ENCODE measurements at regions not wholly inside any gene's neighbourhood (a gene's known extent, or its start where the extent isn't known, plus 50 kb on each side); places are given as distances from the start of the nearest gene placed in this dataset.

DNA sequence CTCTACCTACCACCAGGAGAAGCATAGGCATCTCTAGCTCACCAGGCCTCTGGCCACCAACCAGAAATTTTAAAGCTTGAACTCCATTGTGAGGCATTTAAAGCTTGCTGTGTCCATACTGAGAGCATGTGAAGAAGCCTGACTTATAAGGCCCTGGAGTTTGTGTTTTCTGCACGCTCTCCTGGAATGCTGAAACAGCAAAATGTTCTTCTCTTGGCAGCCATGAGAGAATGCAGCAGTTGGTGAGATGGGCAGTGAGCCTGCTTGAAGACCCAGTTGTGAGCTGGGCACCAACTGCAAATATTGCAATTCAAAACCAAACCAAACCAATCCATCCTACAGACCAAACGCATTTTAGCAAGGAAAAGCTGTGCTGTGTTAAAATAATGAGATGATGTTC, 170.0 kb upstream of the IVNS1ABP start:
- TF ChIP-seq, protein P1, sequence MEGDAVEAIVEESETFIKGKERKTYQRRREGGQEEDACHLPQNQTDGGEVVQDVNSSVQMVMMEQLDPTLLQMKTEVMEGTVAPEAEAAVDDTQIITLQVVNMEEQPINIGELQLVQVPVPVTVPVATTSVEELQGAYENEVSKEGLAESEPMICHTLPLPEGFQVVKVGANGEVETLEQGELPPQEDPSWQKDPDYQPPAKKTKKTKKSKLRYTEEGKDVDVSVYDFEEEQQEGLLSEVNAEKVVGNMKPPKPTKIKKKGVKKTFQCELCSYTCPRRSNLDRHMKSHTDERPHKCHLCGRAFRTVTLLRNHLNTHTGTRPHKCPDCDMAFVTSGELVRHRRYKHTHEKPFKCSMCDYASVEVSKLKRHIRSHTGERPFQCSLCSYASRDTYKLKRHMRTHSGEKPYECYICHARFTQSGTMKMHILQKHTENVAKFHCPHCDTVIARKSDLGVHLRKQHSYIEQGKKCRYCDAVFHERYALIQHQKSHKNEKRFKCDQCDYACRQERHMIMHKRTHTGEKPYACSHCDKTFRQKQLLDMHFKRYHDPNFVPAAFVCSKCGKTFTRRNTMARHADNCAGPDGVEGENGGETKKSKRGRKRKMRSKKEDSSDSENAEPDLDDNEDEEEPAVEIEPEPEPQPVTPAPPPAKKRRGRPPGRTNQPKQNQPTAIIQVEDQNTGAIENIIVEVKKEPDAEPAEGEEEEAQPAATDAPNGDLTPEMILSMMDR (IDR thresholded peaks at IDR 0.05; ENCODE audit: borderline replicate concordance, extremely low read depth, low read length, poor library complexity, severe bottlenecking), result no peak
- no peak for TF ChIP-seq EZH2 (IDR thresholded peaks at IDR 0.05; ENCODE audit: borderline replicate concordance, low read depth, low read length, severe bottlenecking)
